Tibial artery (tissue), 4 donors: ENCODE measurements at regions not wholly inside any gene's neighbourhood (a gene's known extent, or its start where the extent isn't known, plus 50 kb on each side); places are given as distances from the start of the nearest gene placed in this dataset.
"Not testable (repeated sequence)": the region's sequence is repeated elsewhere in the genome, so short reads cannot be mapped to it uniquely, and the experiment has no call there.

Experiments used
- DNase-seq, 2 donors: peaks; one replicate each; pipeline ENCODE4 v3.0.0-alpha.2; 2019
- H3K27ac ChIP-seq, 2 donors: fragments of 200-600 bp; sonication (generic) in 1 of 2; 1 replicate in 1 of 2; 2 replicates in 1 of 2; pipeline ENCODE4 v1.5.1; 2018 to 2019; ENCODE audit warnings: mild to moderate bottlenecking in 1 of 2
- H3K27me3 ChIP-seq, 2 donors: fragments of 200-600 bp; sonication (generic) in 1 of 2; one replicate each; pipeline versions ENCODE4 v1.5.1 to v1.6.0; 2016 to 2019
- H3K36me3 ChIP-seq, 3 donors: fragments of 200-600 bp; sonication (generic) in 2 of 3; one replicate each; pipeline ENCODE4 v1.5.1; 2016 to 2019; ENCODE audit warnings: mild to moderate bottlenecking in 2 of 3
- H3K4me1 ChIP-seq, 4 donors: fragments of 200-600 bp; sonication (generic) in 2 of 4; 1 replicate in 3 of 4; 2 replicates in 1 of 4; pipeline ENCODE4 v1.5.1; 2016 to 2019
- H3K4me3 ChIP-seq, 2 donors: fragments of 200-600 bp; sonication (generic) in 1 of 2; 1 replicate in 1 of 2; 2 replicates in 1 of 2; pipeline ENCODE4 v1.5.1; 2018 to 2019; ENCODE audit warnings: mild to moderate bottlenecking in 2 of 2
- H3K9me3 ChIP-seq, 3 donors: fragments of 200-600 bp; sonication (generic) in 1 of 3; one replicate each; pipeline ENCODE4 v1.5.1; 2016 to 2019
- intact Hi-C: fragments of 100-400 bp; cut with DNase I; formaldehyde crosslinking; loops from one replicate; pipeline ENCODE4 v1.15.0; 2023; ENCODE audit warnings: low total_unique reads
- TF ChIP-seq, protein P1 (sequence below), 2 experiments: fragments of 200-600 bp in 1 of 2; fragments of 450-650 bp in 1 of 2; IDR thresholded peaks; one replicate each; pipeline ENCODE4 v1.5.1; 2017 to 2019; ENCODE audit warnings: antibody characterized with exemption in 2 of 2, mild to moderate bottlenecking in 1 of 2, moderate library complexity in 1 of 2

- no peak for DNase-seq
- H3K9me3 ChIP-seq: no peaks in the 10 kb centered on the region
- H3K4me3 ChIP-seq: no peak overlapping the region
- H3K27me3 ChIP-seq: no peaks in the 10 kb centered on the region
- no peak overlapping the region for H3K27ac ChIP-seq
- TF ChIP-seq, protein P1, sequence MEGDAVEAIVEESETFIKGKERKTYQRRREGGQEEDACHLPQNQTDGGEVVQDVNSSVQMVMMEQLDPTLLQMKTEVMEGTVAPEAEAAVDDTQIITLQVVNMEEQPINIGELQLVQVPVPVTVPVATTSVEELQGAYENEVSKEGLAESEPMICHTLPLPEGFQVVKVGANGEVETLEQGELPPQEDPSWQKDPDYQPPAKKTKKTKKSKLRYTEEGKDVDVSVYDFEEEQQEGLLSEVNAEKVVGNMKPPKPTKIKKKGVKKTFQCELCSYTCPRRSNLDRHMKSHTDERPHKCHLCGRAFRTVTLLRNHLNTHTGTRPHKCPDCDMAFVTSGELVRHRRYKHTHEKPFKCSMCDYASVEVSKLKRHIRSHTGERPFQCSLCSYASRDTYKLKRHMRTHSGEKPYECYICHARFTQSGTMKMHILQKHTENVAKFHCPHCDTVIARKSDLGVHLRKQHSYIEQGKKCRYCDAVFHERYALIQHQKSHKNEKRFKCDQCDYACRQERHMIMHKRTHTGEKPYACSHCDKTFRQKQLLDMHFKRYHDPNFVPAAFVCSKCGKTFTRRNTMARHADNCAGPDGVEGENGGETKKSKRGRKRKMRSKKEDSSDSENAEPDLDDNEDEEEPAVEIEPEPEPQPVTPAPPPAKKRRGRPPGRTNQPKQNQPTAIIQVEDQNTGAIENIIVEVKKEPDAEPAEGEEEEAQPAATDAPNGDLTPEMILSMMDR (IDR thresholded peaks at IDR 0.05): no peak
- H3K4me1 ChIP-seq: no peaks in the 10 kb centered on the region
- no peaks in the 10 kb centered on the region for H3K36me3 ChIP-seq
- intact Hi-C loops: no loop called here
Observed at GRCh38 chr5:110872963-110873362, 134.2 kb downstream of the SLC25A46 start.

GRCh38 chr5:110873773-110874437 is 135.1 kb downstream of the SLC25A46 start:
- Histone ChIP-seq H3K9me3 (no peaks in the 10 kb centered on the region), H3K36me3 (no peaks in the 10 kb centered on the region), H3K4me3 (no peak overlapping the region), H3K4me1 (no peaks in the 10 kb centered on the region), H3K27ac (no peak overlapping the region), H3K27me3 (no peaks in the 10 kb centered on the region)
- TF ChIP-seq, protein P1 (IDR thresholded peaks at IDR 0.05): no peak
- DNase-seq: no peak
- intact Hi-C loops: no loop called here

- H3K4me1 ChIP-seq, H3K36me3 ChIP-seq, DNase-seq, intact Hi-C loops, H3K9me3 ChIP-seq, H3K27ac ChIP-seq, H3K4me3 ChIP-seq, H3K27me3 ChIP-seq: not testable (repeated sequence)
Observed at GRCh38 chr5:110875115-110875514, 136.3 kb downstream of the SLC25A46 start.

- H3K27me3 ChIP-seq: no peaks in the 10 kb centered on the region
- peaks cover 0 to 9% (median 4%) of the 10 kb centered on the region in 4 donors for H3K4me1 ChIP-seq
- no peak overlapping the region for H3K4me3 ChIP-seq
- H3K36me3 ChIP-seq: no peaks in the 10 kb centered on the region
- no peak overlapping the region for H3K27ac ChIP-seq
- DNase-seq: no peak
- intact Hi-C loops: no loop called here
- H3K9me3 ChIP-seq: peaks cover 0 to 3% (median 0%) of the 10 kb centered on the region in 3 donors
- TF ChIP-seq, protein P1 (IDR thresholded peaks at IDR 0.05): no peak
Observed at GRCh38 chr5:110878115-110878514, 139.3 kb downstream of the SLC25A46 start.

DNA sequence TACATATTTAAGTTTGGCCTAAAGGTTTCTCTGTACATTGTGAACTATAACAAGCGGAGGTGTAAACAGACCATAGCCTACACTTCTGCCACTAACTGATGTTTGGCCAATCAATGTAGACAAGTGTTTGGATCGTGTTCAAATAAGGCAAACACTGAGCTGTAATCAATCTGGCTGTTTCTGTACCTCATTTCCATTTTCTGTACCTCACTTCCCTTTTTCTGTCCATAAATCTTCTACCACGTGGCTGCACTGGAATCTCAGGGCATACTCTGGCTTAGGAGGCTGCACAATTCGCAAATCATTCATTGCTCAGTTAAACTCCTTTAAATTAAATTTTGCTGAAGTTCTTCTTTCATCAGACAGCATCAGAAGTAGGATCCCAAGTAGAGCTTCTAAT is 140.9 kb downstream of the SLC25A46 start:
- Histone ChIP-seq H3K27me3 (no peaks in the 10 kb centered on the region), H3K36me3 (no peaks in the 10 kb centered on the region), H3K4me1 (peaks cover 0 to 9% (median 4%) of the 10 kb centered on the region in 4 donors), H3K9me3 (peaks cover 0 to 3% (median 0%) of the 10 kb centered on the region in 3 donors), H3K27ac (no peak overlapping the region), H3K4me3 (no peak overlapping the region)
- TF ChIP-seq, protein P1 (IDR thresholded peaks at IDR 0.05): no peak
- DNase-seq: no peak
- intact Hi-C loops: no loop called here

GRCh38 chr5:110880413-110880812 is 141.6 kb downstream of the SLC25A46 start:
- H3K4me1 ChIP-seq: peaks cover 0 to 9% (median 4%) of the 10 kb centered on the region in 4 donors
- H3K27me3 ChIP-seq: no peaks in the 10 kb centered on the region
- TF ChIP-seq, protein P1 (IDR thresholded peaks at IDR 0.05): no peak
- H3K36me3 ChIP-seq: no peaks in the 10 kb centered on the region
- peaks cover 0 to 3% (median 0%) of the 10 kb centered on the region in 3 donors for H3K9me3 ChIP-seq
- H3K4me3 ChIP-seq: no peak overlapping the region
- DNase-seq: peak in 1 of 2 donors; percentile 76
- H3K27ac ChIP-seq: peak overlapping the region in 1 of 2 donors; percentile 43
- intact Hi-C loops: no loop called here
